MM.1S (cell line): ENCODE measurements at regions not wholly inside any gene's neighbourhood (a gene's known extent, or its start where the extent isn't known, plus 50 kb on each side); places are given as distances from the start of the nearest gene placed in this dataset.

Experiments
- DNase-seq: peaks from one replicate; pipeline ENCODE4 v3.0.0-alpha.2; 2015
- H2AFZ ChIP-seq: fragments of 300-600 bp; sonication (generic); 2 replicates; pipeline ENCODE4 v1.6.0; 2016; ENCODE audit warnings: antibody characterized with exemption, low read length
- H3F3A ChIP-seq: fragments of 300-600 bp; sonication (generic); 2 replicates; pipeline ENCODE4 v1.6.1; 2016; ENCODE audit warnings: mild to moderate bottlenecking, antibody characterized with exemption, low read length, moderate library complexity, mixed read lengths; ENCODE audit not compliant: insufficient read depth
- H3K27ac ChIP-seq: fragments of 300-600 bp; sonication (generic); 2 replicates; pipeline ENCODE4 v1.5.1; 2016; ENCODE audit warnings: mild to moderate bottlenecking, low read length
- H3K27me3 ChIP-seq: fragments of 300-600 bp; sonication (generic); replicated peaks from 2 replicates; pipeline ENCODE4 v1.6.0; 2016; ENCODE audit warnings: low read length; ENCODE audit not compliant: insufficient read depth
- H3K36me3 ChIP-seq: fragments of 300-600 bp; sonication (generic); replicated peaks from 2 replicates; pipeline ENCODE4 v1.6.1; 2016; ENCODE audit warnings: mild to moderate bottlenecking, low read length, mixed read lengths; ENCODE audit not compliant: insufficient read depth
- H3K4me1 ChIP-seq: fragments of 300-600 bp; sonication (generic); 2 replicates; pipeline ENCODE4 v1.6.1; 2016; ENCODE audit warnings: low read length, mixed read lengths
- H3K4me2 ChIP-seq: fragments of 300-600 bp; sonication (generic); 2 replicates; pipeline ENCODE4 v1.6.0; 2016; ENCODE audit warnings: low read depth, low read length
- H3K4me3 ChIP-seq: fragments of 300-600 bp; sonication (generic); 2 replicates; pipeline ENCODE4 v1.5.1; 2016; ENCODE audit warnings: low read length, mixed read lengths
- H3K79me2 ChIP-seq: fragments of 300-600 bp; sonication (generic); 2 replicates; pipeline ENCODE4 v1.6.1; 2016; ENCODE audit warnings: mixed run types, low read length, mixed read lengths
- H3K9ac ChIP-seq: fragments of 300-600 bp; sonication (generic); 2 replicates; pipeline ENCODE4 v1.6.1; 2016; ENCODE audit warnings: low read length, mixed read lengths
- H3K9me2 ChIP-seq: fragments of 300-600 bp; sonication (generic); replicated peaks from 2 replicates; pipeline ENCODE4 v1.6.1; 2016; ENCODE audit warnings: mild to moderate bottlenecking, low read length, mixed read lengths; ENCODE audit not compliant: insufficient read depth
- H3K9me3 ChIP-seq: fragments of 300-600 bp; sonication (generic); replicated peaks from 2 replicates; pipeline ENCODE4 v1.6.1; 2016; ENCODE audit warnings: mild to moderate bottlenecking, low read length, mixed read lengths; ENCODE audit not compliant: insufficient read depth
- H4K20me1 ChIP-seq: fragments of 300-600 bp; sonication (generic); 2 replicates; pipeline ENCODE4 v1.6.1; 2016; ENCODE audit warnings: mild to moderate bottlenecking, low read length, moderate library complexity, mixed read lengths; ENCODE audit not compliant: insufficient read depth
- CTCF ChIP-seq: fragments of 300-600 bp; sonication (generic); IDR thresholded peaks from 2 replicates; pipeline ENCODE4 v1.5.1; 2016; ENCODE audit warnings: antibody characterized with exemption, low read length, mixed read lengths
- EZH2 ChIP-seq: fragments of 300-600 bp; sonication (generic); optimal IDR thresholded peaks from 2 replicates; pipeline ENCODE3; 2017; ENCODE audit warnings: low read depth, mild to moderate bottlenecking, antibody characterized with exemption, low read length, mixed read lengths
- EZH2phosphoT487 ChIP-seq: fragments of 300-600 bp; sonication (generic); IDR thresholded peaks from 2 replicates; pipeline ENCODE4 v1.6.1; 2018; ENCODE audit warnings: antibody characterized with exemption, low read length

GRCh38 chr12:11555743-11556625 is 93.5 kb upstream of the ETV6 start:
- Histone ChIP-seq H3K4me1 (no peaks in the 10 kb centered on the region), H3K4me2 (no peak overlapping the region), H3K79me2 (no peaks in the 10 kb centered on the region), H3K9me3 (no peaks in the 10 kb centered on the region), H4K20me1 (no peaks in the 10 kb centered on the region), H3F3A (no peaks in the 10 kb centered on the region), H3K9me2 (no peaks in the 10 kb centered on the region), H3K9ac (no peak overlapping the region), H3K36me3 (no peaks in the 10 kb centered on the region), H3K27me3 (no peaks in the 10 kb centered on the region), H2AFZ (no peak overlapping the region), H3K27ac (no peak overlapping the region), H3K4me3 (no peak overlapping the region)
- TF ChIP-seq EZH2phosphoT487 (no peak), CTCF (no peak), EZH2 (no peak)
- no peak for DNase-seq

GRCh38 chr12:11556682-11557081 is 92.8 kb upstream of the ETV6 start:
- DNase-seq: no peak
- no peaks in the 10 kb centered on the region for H3K36me3 ChIP-seq
- no peak overlapping the region for H3K9ac ChIP-seq
- no peaks in the 10 kb centered on the region for H3F3A ChIP-seq
- no peaks in the 10 kb centered on the region for H3K4me1 ChIP-seq
- H3K4me3 ChIP-seq: no peak overlapping the region
- no peak overlapping the region for H2AFZ ChIP-seq
- no peak overlapping the region for H3K4me2 ChIP-seq
- no peaks in the 10 kb centered on the region for H3K79me2 ChIP-seq
- no peak overlapping the region for H3K27ac ChIP-seq
- H3K27me3 ChIP-seq: no peaks in the 10 kb centered on the region
- TF ChIP-seq EZH2 (no peak), EZH2phosphoT487 (no peak), CTCF (no peak)
- no peaks in the 10 kb centered on the region for H4K20me1 ChIP-seq
- no peaks in the 10 kb centered on the region for H3K9me3 ChIP-seq
- no peaks in the 10 kb centered on the region for H3K9me2 ChIP-seq

GRCh38 chr12:11559626-11560340 is 89.7 kb upstream of the ETV6 start:
- H4K20me1 ChIP-seq: no peaks in the 10 kb centered on the region
- H3K79me2 ChIP-seq: no peaks in the 10 kb centered on the region
- no peak overlapping the region for H3K9ac ChIP-seq
- no peaks in the 10 kb centered on the region for H3K4me1 ChIP-seq
- no peak for TF ChIP-seq EZH2
- no peak for TF ChIP-seq CTCF
- TF ChIP-seq EZH2phosphoT487: no peak
- no peak overlapping the region for H3K27ac ChIP-seq
- H3K4me2 ChIP-seq: no peak overlapping the region
- H3F3A ChIP-seq: no peaks in the 10 kb centered on the region
- no peak for DNase-seq
- H3K9me3 ChIP-seq: no peaks in the 10 kb centered on the region
- no peaks in the 10 kb centered on the region for H3K9me2 ChIP-seq
- no peaks in the 10 kb centered on the region for H3K36me3 ChIP-seq
- no peak overlapping the region for H3K4me3 ChIP-seq
- H2AFZ ChIP-seq: no peak overlapping the region
- H3K27me3 ChIP-seq: no peaks in the 10 kb centered on the region
